ENCODE measurements at regions not wholly inside any gene's neighbourhood (a gene's known extent, or its start where the extent isn't known, plus 50 kb on each side); places are given as distances from the start of the nearest gene placed in this dataset.

- TF ChIP-seq CTCF (IDR thresholded peaks at IDR 0.05; ENCODE audit: insufficient read depth, low read length) (no peak), REST (IDR thresholded peaks at IDR 0.05; ENCODE audit: insufficient replicate concordance, low read depth) (no peak)
These were observed 157.5 kb upstream of the RGMA start for GRCh38 chr15:93246266-93247242.

All from HL-60 (cell line).